Endothelial cell of umbilical vein (primary cell): ENCODE measurements at regions not wholly inside any gene's neighbourhood (a gene's known extent, or its start where the extent isn't known, plus 50 kb on each side); places are given as distances from the start of the nearest gene placed in this dataset.

ENCODE experiments used
- BruUV-seq: library from RNA; stranded (reverse); fragments of 400-500 nt; replicated peaks from 2 replicates; lab custom pipeline; 2021; lab: Mats Ljungman, UMichigan
- CTCF ChIA-PET: fragments of 300-600, 350-600 bp; sonication (Branson Sonifier 250); formaldehyde crosslinking; loops from one replicate; lab custom pipeline; 2021; ENCODE audit warnings: antibody characterized with exemption, inconsistent platforms; lab: Charles Lee
- POLR2A ChIA-PET: fragments of 300-600, 350-600 bp; sonication (Branson Sonifier 250); formaldehyde crosslinking; loops from one replicate; lab custom pipeline; 2021; ENCODE audit warnings: antibody characterized with exemption, inconsistent platforms; lab: Charles Lee
- DNase-seq: peaks from one replicate; pipeline ENCODE4 v3.0.0-alpha.2; 2011; ENCODE audit warnings: low read depth, low spot score
- FAIRE-seq: peaks from 2 replicates; lab custom pipeline; 2011; peaks lifted over from hg19 to GRCh38; lab: Jason Lieb, UNC
- H2AFZ ChIP-seq: 2 replicates; pipeline ENCODE4 v1.6.0; 2012; ENCODE audit warnings: low read depth, low read length, control low read depth, inconsistent platforms
- H3K27ac ChIP-seq: 2 replicates; pipeline ENCODE4 v1.5.1; 2011; ENCODE audit warnings: low read depth, mild to moderate bottlenecking, control low read depth, low read length, moderate library complexity; ENCODE audit not compliant: insufficient read depth
- H3K27me3 ChIP-seq, 2 experiments: 2 replicates each; pipeline versions ENCODE4 v1.6.0 to v1.6.1; 2011; ENCODE audit warnings: low read length in 2 of 2, mixed read lengths in 1 of 2; ENCODE audit not compliant: control insufficient read depth in 2 of 2, insufficient read depth in 2 of 2
- H3K36me3 ChIP-seq, 2 experiments: 2 replicates in 1 of 2; 3 replicates in 1 of 2; pipeline ENCODE4 v1.5.1; 2011; ENCODE audit warnings: low read length in 2 of 2, mild to moderate bottlenecking in 1 of 2, moderate library complexity in 1 of 2; ENCODE audit not compliant: control insufficient read depth in 2 of 2, insufficient read depth in 2 of 2; ENCODE audit errors: extremely low read depth in 1 of 2
- H3K4me1 ChIP-seq: 3 replicates; pipeline ENCODE4 v1.5.1; 2011; ENCODE audit warnings: mild to moderate bottlenecking, low read length; ENCODE audit not compliant: control insufficient read depth, insufficient read depth; ENCODE audit errors: extremely low read depth
- H3K4me2 ChIP-seq: 2 replicates; pipeline ENCODE4 v1.6.1; 2011; ENCODE audit warnings: low read length, control low read depth, mixed read lengths; ENCODE audit not compliant: insufficient read depth
- H3K4me3 ChIP-seq, 3 experiments: fragments of 200-600 bp in 1 of 3; sonication (generic), shearing (Covaris generic) in 1 of 3; replicated peaks in 1 of 3; 2 replicates each; pipeline ENCODE4 v1.5.1; 2011 to 2016; ENCODE audit warnings: control low read depth in 3 of 3, low read length in 3 of 3, mild to moderate bottlenecking in 2 of 3, inconsistent platforms in 1 of 3, low read depth in 1 of 3, moderate library complexity in 1 of 3; ENCODE audit not compliant: insufficient read depth in 1 of 3
- H3K79me2 ChIP-seq: 2 replicates; pipeline ENCODE4 v1.6.0; 2012; ENCODE audit warnings: low read length, inconsistent platforms; ENCODE audit not compliant: control insufficient read depth, insufficient read depth
- H3K9ac ChIP-seq: replicated peaks from 2 replicates; pipeline ENCODE3; 2011; ENCODE audit warnings: low read length, control low read depth; ENCODE audit not compliant: insufficient read depth; ENCODE audit errors: extremely low read depth
- H3K9me1 ChIP-seq: replicated peaks from 3 replicates; pipeline ENCODE4 v1.6.0; 2011; ENCODE audit warnings: mild to moderate bottlenecking, low read length; ENCODE audit not compliant: control insufficient read depth, insufficient read depth; ENCODE audit errors: extremely low read depth
- H3K9me3 ChIP-seq: replicated peaks from 2 replicates; pipeline ENCODE4 v1.5.1; 2012; ENCODE audit warnings: low read length, inconsistent platforms; ENCODE audit not compliant: control insufficient read depth, insufficient read depth
- H4K20me1 ChIP-seq: replicated peaks from 2 replicates; pipeline ENCODE3; 2011; ENCODE audit warnings: mild to moderate bottlenecking, low read length; ENCODE audit not compliant: control insufficient read depth, insufficient read depth; ENCODE audit errors: extremely low read depth
- EZH2 ChIP-seq: IDR thresholded peaks from 2 replicates; pipeline ENCODE4 v1.6.1; 2012; ENCODE audit warnings: borderline replicate concordance, low read depth, mild to moderate bottlenecking, moderate library complexity, low read length, inconsistent platforms; ENCODE audit not compliant: severe bottlenecking
- FOS ChIP-seq: IDR thresholded peaks from 2 replicates; pipeline ENCODE4 v1.6.1; 2011; ENCODE audit warnings: mild to moderate bottlenecking, low read length, moderate library complexity, borderline replicate concordance; ENCODE audit not compliant: insufficient read depth
- GATA2 ChIP-seq: IDR thresholded peaks from 2 replicates; pipeline ENCODE4 v1.7.0; 2011; ENCODE audit warnings: low read depth, mild to moderate bottlenecking, moderate library complexity, mixed read lengths, low read length; ENCODE audit not compliant: insufficient read length, insufficient read depth
- JUN ChIP-seq: IDR thresholded peaks from 2 replicates; pipeline ENCODE4 v1.6.1; 2011; ENCODE audit warnings: borderline replicate concordance, low read depth; ENCODE audit not compliant: insufficient read length, insufficient read depth
- MYC ChIP-seq: IDR thresholded peaks from one replicate; pipeline ENCODE4 v1.6.1; 2011; ENCODE audit warnings: mild to moderate bottlenecking, low read depth, low read length
- POLR2A ChIP-seq: IDR thresholded peaks from 2 replicates; pipeline ENCODE4 v1.6.1; 2012; ENCODE audit warnings: low read depth, mild to moderate bottlenecking, control low read depth, low read length
- POLR2AphosphoS5 ChIP-seq: IDR thresholded peaks from 2 replicates; pipeline ENCODE4 v1.6.1; 2012; ENCODE audit warnings: low read depth, mild to moderate bottlenecking, control low read depth, low read length, moderate library complexity; ENCODE audit not compliant: insufficient read depth
- dilution Hi-C: fragments of 300-500 bp; cut with MboI; formaldehyde crosslinking; loops from one replicate; pipeline ENCODE4 v1.15.0; 2019; ENCODE audit warnings: low sequenced_read_pairs; ENCODE audit not compliant: extremely low pct_ligation_motif_present
- intact Hi-C: fragments of 100-400 bp; cut with micrococcal nuclease; formaldehyde crosslinking; loops from one replicate; pipeline ENCODE4 v1.10.0; 2022
- TF ChIP-seq, protein P1 (sequence below), 2 donors: IDR thresholded peaks; 1 replicate in 1 of 2; 2 replicates in 1 of 2; pipeline ENCODE4 v1.5.1; 2011; ENCODE audit warnings: low read length in 2 of 2, mild to moderate bottlenecking in 2 of 2, moderate library complexity in 2 of 2, control low read depth in 1 of 2, inconsistent platforms in 1 of 2, low read depth in 1 of 2; ENCODE audit not compliant: insufficient read depth in 1 of 2; ENCODE audit errors: extremely low read depth in 1 of 2
- TF ChIP-seq, protein P2 (sequence below): IDR thresholded peaks from 2 replicates; pipeline ENCODE4 v1.6.1; 2011; ENCODE audit not compliant: insufficient read depth, insufficient read length

DNA sequence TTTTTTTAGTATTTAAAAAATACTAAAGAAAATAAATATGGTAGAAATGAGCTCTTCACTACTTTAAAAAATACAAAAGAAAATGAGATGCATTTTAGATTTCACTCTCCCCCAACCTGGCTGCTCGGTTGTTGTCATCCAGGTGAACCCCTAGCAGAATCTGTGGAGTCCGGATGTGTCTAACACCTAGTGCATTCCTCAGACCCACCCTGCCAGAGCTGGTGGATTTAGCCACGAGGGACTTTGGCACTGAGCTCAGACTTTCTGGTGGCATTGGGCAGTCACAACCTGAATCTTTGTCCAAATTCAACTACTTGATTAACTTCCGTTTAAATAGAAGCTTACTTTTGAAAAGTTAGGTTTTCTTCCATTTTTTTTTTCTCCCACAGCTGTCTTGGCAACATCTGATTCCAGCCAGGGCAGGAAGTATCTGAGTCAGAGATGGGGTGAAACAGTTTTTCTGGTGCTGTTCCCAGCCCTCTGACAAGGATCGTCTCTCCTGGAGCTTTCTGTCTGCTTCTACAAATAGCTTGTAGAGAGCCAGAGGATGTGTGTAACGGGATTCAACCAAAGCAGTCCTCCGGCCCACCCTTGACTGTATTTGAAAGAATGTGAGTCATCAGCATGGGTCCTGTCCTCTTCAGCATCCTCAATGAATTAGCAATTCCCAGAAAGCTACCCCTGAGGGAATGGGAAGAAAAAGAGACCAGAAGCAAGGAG, 301.8 kb upstream of the MCTP2 start:
- TF ChIP-seq, protein P1, sequence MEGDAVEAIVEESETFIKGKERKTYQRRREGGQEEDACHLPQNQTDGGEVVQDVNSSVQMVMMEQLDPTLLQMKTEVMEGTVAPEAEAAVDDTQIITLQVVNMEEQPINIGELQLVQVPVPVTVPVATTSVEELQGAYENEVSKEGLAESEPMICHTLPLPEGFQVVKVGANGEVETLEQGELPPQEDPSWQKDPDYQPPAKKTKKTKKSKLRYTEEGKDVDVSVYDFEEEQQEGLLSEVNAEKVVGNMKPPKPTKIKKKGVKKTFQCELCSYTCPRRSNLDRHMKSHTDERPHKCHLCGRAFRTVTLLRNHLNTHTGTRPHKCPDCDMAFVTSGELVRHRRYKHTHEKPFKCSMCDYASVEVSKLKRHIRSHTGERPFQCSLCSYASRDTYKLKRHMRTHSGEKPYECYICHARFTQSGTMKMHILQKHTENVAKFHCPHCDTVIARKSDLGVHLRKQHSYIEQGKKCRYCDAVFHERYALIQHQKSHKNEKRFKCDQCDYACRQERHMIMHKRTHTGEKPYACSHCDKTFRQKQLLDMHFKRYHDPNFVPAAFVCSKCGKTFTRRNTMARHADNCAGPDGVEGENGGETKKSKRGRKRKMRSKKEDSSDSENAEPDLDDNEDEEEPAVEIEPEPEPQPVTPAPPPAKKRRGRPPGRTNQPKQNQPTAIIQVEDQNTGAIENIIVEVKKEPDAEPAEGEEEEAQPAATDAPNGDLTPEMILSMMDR (IDR thresholded peaks at IDR 0.05; ENCODE audit: extremely low read depth in 1 of 2, insufficient read depth in 1 of 2, low read depth in 1 of 2, low read length in 2 of 2): no peak
- TF ChIP-seq, protein P2, sequence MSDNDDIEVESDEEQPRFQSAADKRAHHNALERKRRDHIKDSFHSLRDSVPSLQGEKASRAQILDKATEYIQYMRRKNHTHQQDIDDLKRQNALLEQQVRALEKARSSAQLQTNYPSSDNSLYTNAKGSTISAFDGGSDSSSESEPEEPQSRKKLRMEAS: no peak
- TF ChIP-seq POLR2AphosphoS5: no peak
- no peak for TF ChIP-seq JUN
- TF ChIP-seq FOS: no peak
- no peak for TF ChIP-seq GATA2
- TF ChIP-seq MYC: no peak
- TF ChIP-seq POLR2A: no peak
- no peak for TF ChIP-seq EZH2
- Histone ChIP-seq H3K27me3 (no peaks in the 10 kb centered on the region), H3K4me3 (no peak overlapping the region), H3K9ac (no peak overlapping the region), H3K9me1 (no peaks in the 10 kb centered on the region), H3K27ac (no peak overlapping the region), H3K79me2 (no peaks in the 10 kb centered on the region), H3K9me3 (peaks cover 7% of the 10 kb centered on the region), H2AFZ (no peak overlapping the region), H3K4me2 (no peak overlapping the region), H3K36me3 (no peaks in the 10 kb centered on the region), H3K4me1 (no peaks in the 10 kb centered on the region), H4K20me1 (no peaks in the 10 kb centered on the region)
- ChIA-PET CTCF (no interaction called here), POLR2A (no interaction called here)
- dilution Hi-C loops: no loop called here
- no peak for DNase-seq
- intact Hi-C loops: no loop called here
- BruUV-seq: no TSS peak
- no peak for FAIRE-seq
